GM21825 (cell line): ENCODE measurements at regions not wholly inside any gene's neighbourhood (a gene's known extent, or its start where the extent isn't known, plus 50 kb on each side); places are given as distances from the start of the nearest gene placed in this dataset.

ENCODE experiments used
- ATAC-seq: cut with Tn5 transposase; IDR thresholded peaks from one replicate; pipeline ENCODE4 v1.9.1; 2021; ENCODE audit warnings: mild to moderate bottlenecking, moderate library complexity; ENCODE audit not compliant: unreplicated experiment

- ATAC-seq = no peak
Measured at GRCh38 chr9:106683454-106683853, 179.5 kb upstream of the ZNF462 start.

- ATAC-seq = no peak
Measured at GRCh38 chr9:106684940-106685695, 177.8 kb upstream of the ZNF462 start.

DNA sequence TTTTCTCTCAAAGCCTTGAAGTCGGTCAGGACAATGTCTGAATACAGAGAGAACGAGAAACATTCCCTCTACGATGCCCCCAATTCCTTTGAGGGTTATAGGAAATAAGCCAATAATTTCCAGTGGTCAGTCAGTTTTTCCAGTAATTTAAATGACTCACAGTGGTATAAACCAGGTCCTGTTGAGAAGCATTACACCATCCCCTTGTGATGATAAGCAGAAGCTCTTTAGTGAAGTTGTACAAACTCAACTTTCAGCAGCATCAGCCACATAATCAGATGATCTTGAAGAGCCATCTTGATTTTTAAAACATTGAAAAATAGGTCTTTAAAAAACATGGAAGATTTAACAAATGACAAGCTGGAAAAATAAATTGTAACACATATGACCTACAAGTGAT lies 173.9 kb upstream of the ZNF462 start:
- ATAC-seq = no peak

DNA sequence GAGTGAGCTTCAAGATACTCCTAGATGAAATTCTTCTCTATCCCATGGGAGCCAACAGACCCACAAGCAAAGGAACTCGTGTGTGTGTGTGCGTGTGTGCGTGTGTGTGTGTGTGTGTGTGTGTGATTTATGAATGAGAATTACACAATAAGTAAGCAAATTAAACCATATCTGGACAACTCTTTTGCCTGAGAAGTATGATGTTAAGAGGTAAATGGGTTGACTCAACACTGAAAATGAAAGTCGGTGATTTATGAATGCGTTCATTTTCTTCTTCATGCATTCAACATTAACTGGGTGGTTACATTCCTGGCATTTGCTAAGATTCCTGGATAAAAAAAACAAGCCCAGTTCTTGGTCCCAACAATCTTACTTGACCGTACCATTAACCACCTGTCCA lies 171.3 kb upstream of the ZNF462 start:
- no peak for ATAC-seq

- no peak for ATAC-seq
Measured at GRCh38 chr9:106693558-106693957, 169.4 kb upstream of the ZNF462 start.

DNA sequence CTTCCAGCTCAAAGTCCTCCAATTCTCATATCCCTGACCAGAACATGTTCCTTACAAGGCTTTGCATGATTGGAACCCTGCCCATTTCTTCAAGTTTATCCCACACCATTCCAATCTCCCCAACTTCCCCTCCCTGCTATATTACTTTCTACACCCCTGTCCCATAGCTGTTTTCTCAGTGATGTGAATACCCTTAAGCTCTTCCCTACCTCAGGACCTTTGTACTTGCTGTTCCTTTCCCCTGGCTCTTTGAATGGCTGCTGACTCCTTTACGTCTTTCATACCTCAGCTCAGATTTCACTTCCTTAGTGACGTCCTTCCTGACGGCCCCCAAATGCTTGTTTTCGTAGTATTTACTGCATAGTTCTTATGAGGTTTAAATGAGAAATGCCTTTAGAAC lies 166.2 kb upstream of the ZNF462 start:
- no peak for ATAC-seq

- ATAC-seq = no peak
Measured at GRCh38 chr9:106697390-106697749, 165.6 kb upstream of the ZNF462 start.

DNA sequence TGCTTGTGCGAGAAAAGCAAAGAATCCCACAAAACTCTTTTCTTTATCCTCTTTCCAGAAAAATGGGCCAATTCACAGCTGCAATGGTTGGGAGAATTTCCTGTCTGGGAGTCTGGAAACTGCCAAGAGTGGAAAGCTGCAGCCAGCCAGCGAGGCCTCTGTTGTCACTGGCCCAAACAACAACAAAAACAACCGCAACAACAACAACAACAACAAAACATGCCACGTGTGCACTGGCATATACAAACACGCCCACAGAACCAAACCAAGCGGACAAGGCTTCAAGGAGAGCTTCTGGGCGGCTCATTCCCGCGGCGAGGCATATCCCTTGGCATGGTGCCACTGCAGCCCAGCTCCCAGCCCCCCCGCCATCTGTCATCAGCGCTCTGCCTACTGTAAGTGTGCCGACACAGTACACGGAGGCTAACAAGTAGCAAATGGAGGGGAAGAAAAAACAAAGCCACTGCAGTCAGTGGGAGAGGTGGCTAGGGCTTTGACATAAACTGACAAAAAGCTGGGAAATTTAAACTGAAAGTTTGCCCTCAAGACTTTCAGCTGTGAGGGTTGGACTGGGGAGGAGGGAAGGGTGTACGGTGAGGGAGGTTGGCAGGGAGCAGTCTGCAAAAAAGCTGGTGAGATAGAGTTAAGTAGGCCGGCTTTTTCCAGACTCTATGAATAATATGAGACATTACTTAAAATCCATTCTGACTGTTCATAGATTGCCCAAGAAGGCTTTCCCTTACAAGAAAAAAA lies 165.0 kb upstream of the ZNF462 start:
- ATAC-seq = no peak

DNA sequence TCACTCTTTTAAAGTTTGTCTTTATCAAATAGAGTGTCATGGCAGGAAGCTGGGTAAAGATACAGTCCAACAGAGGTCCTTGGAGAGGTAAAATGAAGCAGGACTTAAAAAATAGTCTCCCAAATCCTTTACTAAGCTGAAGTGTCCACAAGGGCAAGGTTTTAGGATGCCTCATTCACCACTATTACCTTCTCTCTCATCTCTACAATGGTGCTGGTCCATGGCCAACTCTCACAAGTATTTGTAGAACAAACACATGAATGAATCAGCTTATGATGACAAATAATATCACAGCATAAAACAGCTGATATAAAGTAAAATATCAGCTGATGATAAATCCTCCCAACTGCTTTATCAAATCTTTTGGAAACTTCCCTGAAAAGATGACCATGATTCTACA lies 162.3 kb upstream of the ZNF462 start:
- ATAC-seq = no peak

GRCh38 chr9:106701611-106702010 lies 161.4 kb upstream of the ZNF462 start:
- no peak for ATAC-seq

- ATAC-seq = no peak
Measured at GRCh38 chr9:106704056-106704615, 158.8 kb upstream of the ZNF462 start.

DNA sequence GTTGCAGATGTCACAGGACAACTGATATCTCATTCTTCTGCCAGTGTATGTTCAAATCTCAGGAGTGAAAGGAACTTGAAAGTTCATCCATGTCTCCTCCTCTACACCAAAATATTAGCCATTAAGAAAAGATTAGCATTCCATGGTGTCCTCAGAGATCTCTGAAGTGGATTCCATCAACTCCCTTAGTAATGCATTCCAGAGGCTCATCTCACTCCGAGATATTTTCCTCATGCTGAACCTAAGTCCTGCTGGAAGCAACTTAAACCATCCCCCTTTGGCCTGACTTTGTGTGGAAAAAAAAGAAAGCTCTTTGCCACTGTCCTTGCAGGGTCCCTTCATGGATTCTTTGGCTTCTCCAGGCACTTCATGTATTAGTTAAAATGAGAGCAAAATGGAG lies 155.7 kb upstream of the ZNF462 start:
- ATAC-seq = no peak

DNA sequence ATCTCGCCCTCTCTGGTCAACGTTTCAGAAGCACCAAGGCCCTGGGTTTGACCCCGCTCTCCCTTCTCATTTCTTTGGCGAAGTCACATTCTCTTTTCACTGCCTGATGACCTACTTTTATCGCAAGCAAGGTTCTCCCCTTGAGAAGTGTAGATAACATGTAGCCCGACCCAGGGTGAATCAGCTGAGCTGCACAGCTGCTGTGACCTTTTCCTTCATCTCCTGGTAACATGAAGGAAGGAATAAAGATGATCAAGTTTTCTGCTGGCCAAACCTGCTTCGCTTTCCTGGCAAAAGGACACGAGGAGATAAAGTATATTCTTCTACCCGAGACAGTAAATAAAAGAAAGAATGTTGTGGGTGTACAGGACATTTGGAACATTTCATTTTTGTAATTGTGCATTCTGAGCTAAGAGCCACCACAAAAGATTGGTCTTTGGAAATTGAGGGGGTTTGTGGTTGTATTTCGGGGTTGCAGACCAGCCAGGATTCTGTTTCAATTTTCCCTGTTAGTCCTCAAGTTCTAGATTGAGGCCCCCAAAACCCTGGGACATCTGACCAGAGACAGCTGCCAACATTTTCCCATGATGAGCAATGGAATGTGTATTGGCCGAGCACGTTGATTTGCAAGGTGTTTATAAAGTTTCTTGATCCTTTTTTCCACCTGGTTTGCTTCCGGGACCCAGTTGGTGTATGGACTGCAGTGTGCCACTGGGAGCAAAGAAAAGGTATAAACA lies 155.1 kb upstream of the ZNF462 start:
- ATAC-seq = no peak

- ATAC-seq = no peak
Measured at GRCh38 chr9:106708475-106709146, 154.4 kb upstream of the ZNF462 start.

DNA sequence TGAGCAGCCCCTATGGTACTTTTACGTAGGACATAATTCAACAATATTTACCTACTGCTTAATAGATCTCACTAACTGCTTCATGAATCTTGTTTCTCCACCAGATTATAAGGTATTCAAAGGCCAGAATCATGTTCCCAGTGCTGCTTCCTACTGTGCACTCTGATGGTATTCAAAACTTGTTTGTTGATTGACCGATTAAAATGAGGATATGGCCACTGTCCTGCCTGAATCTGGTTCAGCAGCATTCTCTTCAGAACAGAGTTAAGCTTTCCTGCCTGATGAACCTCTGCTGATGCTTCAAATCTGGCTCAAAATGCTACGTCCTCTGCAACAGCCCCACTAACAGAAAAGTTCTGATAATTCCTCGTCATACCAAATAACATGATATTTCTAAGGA lies 150.7 kb upstream of the ZNF462 start:
- no peak for ATAC-seq

DNA sequence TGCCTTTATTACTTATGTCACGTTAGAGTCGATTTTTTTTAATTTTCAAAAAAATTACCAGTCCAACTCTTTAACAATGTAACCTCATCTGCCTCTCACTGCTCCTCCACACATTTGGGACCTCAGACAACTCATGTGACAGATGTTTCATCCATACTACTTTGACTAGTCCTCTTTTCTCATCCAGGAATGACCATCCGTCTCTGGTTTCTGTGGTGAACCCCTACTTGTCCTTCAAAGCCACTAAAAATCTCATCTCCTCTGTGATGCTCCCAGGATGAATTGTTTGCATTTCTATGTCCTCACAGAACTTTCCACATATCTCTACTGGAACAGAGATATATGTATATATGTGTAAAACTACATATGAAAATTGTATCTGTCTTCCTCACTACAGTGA lies 149.8 kb upstream of the ZNF462 start:
- ATAC-seq = no peak

- no peak for ATAC-seq
Measured at GRCh38 chr9:106716820-106717219, 146.1 kb upstream of the ZNF462 start.

- no peak for ATAC-seq
Measured at GRCh38 chr9:106717686-106718085, 145.3 kb upstream of the ZNF462 start.

DNA sequence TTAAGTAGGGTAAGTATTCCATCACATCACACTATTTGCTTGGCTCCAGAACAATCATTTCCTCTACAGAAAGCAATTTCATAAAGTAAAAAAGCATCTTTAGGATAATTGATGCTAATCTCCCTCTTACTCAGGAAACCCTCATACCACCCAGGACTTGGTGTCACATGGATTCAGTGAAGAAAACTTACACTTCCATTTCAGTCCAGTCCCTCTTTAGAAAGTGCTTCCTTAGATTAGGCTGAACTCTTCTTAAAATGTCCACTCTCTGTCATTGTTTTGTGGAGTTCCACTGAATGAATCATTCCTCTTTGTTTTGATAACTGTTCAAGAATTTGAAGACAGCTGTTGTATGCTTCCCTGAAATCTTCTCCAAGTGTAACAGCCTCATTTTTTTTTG lies 144.0 kb upstream of the ZNF462 start:
- no peak for ATAC-seq

DNA sequence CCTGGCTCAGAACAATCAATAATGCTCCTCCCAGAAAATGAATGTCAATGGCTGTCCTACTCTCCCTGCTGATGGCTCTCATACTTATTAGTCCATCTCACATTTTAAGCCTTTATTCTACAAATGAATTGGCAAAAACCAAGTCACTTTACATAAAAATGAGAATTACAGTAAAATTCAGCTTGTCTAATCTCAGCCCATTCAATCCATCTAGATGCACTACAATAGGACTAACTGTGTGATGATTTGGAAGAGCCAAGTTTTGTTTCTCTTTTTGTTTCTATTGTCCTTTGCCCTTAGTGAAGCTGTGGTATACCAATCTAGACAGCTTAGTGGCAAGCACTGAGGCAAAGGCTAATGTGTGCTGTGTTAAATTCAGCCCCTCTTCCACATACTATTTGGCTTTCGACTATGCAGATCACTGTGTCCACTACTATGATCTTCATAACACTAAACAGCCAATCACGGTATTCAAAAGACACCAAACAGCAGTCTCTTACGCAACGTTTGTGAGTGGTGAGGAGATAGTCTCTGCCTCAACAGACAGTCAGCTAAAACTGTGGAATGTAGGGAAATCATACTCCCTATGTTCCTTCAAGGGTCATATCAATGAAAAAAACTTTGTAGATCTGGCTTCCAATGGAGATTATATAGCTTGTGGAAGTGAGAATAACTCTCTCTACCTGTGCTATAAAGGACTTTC lies 140.8 kb upstream of the ZNF462 start:
- no peak for ATAC-seq
